SKM-1 treated with dmso at 0.1 percent for 144 hours (cell line): ENCODE measurements at regions not wholly inside any gene's neighbourhood (a gene's known extent, or its start where the extent isn't known, plus 50 kb on each side); places are given as distances from the start of the nearest gene placed in this dataset.
A peak's percentile ranks its signal among the peaks of the same experiment; 100 is the strongest.

Experiments used
- DNase-seq: peaks from one replicate; lab custom pipeline; 2025; ENCODE audit not compliant: unreplicated experiment; lab: John Stamatoyannopoulos, UW

DNA sequence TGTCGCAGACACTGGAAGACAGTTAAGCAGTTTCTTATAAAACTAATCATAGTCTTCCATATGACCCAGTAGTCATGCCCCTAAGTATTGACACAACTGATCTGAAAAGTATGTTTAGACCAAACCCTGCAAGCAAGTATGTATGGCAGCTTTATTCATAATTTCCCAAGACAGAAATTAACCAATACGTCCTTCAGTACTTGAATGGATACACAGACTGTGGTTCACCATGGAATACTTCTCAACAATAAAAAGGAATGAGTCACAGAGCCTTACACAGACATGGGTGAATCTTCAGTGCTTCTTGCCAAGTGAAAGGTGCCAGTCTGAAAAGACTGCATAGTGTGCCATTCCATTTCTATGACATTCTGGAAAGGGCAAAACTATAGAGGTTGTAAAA lies 50.2 kb upstream of the AKR1E2 start:
- DNase-seq, result no peak

DNA sequence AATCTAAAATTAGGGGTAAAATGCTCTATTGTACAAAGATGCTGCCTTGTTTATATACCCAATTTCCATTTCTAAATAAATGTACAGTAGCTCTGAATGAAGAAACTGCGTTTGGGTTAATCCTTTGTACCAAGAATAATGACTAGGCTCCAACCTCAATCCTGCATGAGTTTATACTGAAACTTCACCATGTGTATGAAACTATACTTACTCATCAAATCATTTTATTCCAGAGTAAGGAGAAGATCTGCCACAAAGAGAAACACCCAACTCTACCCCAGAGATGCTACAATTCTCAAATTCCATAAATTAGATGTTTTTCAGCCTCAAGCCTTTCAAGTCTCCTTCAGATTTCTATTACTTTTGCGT lies 53.8 kb upstream of the AKR1E2 start:
- DNase-seq, result no peak

DNA sequence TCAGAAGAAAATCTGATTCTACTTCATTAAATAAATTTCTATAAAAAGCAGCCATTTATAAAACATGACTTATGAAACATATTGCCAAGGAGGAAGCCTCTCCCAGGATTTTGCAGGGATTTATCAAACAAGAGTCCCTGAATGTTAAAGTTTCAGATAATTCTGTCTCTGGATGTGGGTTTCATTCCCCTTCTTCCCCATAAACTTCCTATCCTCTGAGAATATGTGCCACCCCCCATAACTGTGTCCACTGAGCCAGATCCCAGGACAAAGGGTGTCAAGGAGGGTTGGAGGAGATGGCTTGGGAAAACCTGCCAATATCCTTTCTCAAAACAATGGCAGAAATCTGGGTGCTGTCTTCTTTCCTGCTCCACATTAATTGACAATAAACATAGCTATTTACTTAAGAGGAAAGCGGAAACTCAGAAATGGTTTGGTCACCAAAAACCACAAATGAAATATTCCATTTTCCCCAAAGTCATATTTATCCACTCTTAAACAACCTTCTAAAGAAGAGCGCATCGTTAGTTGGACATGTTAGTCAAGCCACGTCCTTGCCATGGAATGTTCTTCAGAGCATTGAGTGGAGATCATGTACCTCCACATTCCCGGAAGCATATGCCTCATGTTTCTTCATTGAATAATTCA lies 54.3 kb upstream of the AKR1E2 start:
- no peak for DNase-seq

DNA sequence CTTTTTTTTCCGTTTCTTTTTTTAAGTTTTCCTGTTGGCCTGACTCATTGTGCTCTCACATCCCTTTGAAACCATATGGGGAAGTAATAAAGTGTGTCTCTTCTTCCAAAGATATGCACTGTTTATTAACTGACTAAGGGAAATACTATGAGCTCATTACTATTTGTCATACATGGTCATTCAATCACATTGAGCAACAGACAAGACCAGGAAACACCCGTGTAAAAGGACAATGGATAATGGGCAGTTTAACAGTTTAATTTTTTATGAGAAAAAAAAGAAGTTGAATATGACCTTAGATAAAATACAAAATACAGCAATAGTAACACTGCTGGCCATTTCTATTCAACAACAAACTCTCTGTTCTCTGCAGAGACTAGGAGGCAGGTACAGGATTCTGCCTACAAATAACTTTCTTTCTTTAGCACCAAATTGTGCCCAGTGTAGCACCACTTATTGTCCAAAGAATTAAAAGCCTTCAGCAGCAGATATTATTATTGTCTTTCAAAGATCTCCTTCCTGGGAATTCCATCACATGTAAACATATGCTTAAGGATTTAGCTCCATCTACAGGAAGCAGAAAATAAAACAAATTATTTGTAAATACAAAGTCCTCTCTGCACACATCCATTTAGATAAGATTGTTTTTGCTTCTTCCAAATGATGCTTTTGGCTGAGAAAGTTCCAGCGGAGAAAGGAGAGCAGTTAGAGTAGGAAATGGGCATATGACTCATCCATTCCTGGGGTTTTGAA lies 55.0 kb upstream of the AKR1E2 start:
- peak; percentile 27 for DNase-seq

DNA sequence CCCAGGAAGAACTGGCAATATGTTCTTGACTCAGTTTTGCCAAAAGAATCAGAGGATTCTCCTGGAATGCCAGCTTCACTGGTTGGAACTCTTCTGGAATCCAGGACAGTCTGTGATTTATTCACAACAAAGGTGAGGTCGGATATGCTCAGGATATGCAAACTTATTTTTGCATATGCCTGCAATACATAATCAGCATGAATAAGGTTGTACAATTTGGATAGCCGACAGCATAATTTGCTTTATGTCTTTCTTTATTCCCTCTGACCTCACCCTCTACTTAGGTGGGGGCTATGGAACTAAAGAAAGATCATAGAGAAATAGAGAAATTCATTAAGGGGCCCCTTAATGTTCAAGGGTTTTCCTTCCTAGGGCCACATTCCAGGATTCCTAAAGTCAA lies 57.6 kb upstream of the AKR1E2 start:
- no peak for DNase-seq

DNA sequence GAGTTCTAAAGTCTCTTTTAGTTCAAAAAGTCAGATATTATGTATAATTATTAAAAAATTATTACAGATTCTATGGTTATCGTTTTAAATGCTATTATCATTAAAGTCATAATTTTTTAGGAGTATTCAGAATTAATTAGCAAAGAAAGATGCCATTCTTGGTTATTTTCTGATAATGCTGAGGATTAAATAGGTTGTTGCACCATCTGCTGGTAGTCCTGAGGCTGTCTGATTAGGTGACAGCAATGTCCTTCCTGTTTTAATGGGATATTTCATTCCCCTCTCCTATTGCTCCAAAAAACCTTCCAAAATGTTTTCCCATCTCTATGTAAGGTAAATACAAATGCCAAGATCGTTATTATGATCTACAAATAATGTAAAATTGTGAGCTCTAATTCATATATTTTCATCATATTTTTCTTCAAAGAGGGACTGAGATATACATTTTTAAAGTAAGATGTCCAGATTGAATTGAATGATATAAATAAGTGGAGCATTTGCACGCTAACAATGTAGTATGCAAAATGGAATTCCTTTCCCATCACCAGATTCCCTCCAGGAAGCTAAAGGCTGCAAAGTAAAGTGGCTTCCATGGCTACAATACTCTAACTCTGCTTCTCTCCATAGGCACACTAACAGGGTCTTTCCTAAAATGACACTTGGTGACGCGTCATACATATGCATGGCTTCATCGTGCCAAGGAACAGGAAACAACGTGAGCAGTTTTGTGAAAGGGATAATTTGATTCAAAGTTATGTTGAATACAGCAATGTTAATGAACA lies 58.8 kb upstream of the AKR1E2 start:
- DNase-seq, result peak; percentile 2

DNA sequence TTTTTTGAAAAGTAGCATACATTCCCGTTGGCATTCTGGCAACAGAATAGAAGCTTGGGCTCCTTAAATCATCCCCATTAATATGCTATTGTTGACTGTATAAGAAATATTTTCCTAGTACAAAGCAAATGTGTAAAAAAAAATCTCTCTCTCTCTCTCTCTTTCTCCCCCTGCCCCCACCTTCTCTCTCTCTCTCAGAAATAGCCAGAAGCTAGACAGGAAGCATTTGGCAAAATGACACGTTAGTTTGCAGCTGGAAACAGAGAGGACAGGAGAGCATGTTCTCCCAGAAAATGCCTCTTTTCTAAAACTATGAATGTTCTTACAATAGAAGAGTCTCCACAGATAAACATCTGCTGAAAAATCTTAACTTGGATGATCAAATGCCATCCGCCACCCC lies 59.6 kb upstream of the AKR1E2 start:
- no peak for DNase-seq

DNA sequence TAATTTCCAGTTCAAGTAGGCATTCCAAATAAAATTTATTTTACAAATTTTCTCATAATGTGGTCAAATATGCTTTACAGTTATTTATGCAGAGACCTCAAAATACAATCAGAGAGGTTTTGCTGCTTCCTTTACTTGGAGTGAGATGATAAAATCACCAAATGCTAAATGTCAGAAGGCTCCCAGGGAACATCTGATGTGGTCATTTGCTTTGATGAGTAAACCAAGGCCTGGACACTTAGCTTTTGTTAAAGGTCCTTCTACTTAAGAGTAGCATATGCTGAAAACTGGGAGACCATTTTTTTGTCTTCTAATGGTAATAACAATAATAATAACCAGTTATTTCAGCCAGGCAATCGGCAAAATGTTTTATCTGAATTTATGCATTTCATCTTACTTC lies 60.6 kb upstream of the AKR1E2 start:
- DNase-seq, result no peak

DNA sequence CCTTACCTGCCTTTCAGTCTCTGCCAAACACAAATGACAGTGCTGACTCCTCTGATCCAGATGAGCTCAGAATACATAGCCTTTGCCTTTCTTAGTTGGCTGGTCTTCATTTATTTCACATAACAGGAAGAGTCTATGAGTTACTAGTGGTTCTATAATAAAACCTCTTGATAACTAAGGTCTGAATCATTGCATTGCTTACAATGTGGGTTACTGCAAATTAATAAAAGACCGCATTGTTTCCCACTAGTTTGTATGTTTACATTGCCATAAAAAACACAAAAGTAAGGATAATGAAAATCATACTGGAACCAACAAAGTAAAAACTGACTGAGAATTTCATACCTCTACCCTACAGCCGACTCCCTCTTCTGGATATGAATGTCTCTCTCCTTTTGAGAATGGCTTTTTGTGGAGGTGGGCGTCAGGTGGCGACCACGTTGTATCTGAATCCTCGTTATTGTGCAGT lies 62.0 kb upstream of the AKR1E2 start:
- DNase-seq, result no peak

DNA sequence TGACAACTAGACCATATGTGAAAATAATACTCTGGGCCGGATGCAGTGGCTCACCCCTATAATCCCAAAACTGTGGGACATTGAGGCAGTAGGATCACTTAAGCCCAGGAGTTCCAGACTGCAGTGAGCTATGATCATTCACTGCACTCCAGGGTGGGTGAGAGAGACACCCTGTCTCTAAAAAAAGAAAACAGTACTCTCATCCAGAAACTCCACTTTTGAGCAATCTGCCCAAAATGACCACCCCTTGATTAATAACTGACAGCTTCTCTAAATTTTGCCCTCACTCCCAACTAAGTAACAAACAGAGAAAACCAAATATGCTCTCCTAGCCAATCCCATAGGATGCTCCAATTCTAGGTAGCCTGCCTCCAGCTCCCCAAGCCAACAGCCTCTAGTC lies 62.5 kb upstream of the AKR1E2 start:
- DNase-seq, result no peak

DNA sequence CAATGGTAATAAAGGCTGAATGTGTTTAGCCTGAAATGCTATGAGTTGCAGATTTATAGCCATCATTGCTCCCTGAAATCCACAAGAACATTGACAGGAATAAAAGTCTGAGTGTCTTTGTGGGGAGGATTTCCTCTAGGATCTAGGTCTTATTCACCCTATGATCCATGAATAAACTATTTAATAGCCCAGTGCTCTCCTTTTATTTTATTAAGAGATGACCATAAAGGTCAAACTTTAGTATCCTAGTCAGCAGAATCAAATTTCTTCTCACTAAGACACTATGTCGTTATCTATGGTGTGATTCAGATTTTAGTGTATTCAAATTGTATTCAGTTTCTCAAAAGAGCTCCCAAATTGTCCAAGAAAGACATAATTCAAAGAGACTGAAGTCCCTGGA lies 67.8 kb upstream of the AKR1E2 start:
- DNase-seq, result no peak

DNA sequence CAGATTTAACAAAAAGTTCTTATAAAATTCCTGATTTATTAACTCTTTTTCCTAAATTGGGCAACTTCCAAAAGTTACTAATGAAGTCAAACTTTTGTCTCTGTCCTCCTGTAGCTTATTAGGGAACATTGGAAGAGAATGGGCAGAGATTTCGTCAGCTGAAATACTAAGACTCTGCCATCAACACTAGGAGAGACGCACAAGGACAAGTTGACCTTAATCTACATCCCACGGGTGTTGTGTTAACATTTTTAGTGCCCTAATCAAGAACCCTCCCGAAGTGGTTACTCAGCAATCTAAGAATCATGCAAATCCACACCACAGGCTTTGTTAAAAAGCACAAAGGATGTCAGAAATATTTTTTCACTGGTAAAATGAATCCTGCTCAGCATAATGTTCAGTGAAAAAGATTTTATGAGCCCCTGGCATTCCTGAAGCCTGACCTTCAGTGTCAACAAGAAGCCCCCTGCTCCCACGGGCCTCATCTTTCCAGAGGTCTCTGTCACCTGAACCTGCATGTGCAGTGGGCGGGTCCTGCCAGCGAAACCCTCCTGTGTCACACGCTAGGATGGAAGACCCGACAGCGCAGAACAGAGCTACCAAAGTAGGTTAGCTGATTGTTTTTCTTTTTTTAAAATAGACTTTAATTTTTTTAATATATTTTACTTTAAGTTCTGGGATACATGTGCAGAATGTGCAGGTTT lies 70.6 kb upstream of the AKR1E2 start:
- no peak for DNase-seq

DNA sequence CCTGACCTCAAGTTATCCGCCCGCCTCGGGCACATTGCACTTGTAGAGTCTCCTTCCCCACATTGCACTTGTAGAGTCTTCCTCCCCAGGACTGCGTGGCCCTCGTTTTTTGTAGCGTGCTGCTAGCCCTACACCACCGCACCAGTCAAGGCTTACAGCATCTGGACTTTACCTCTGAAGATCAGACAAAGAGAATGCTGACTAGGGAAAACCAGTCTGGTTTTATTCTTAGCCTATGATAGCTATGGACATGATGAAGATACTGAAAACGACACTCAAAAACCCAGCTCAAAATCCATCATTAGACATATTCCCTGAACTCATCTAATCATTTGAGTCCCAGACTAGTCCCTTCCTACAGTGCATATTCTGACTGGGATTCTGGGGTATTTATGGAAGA lies 71.9 kb upstream of the AKR1E2 start:
- no peak for DNase-seq

DNA sequence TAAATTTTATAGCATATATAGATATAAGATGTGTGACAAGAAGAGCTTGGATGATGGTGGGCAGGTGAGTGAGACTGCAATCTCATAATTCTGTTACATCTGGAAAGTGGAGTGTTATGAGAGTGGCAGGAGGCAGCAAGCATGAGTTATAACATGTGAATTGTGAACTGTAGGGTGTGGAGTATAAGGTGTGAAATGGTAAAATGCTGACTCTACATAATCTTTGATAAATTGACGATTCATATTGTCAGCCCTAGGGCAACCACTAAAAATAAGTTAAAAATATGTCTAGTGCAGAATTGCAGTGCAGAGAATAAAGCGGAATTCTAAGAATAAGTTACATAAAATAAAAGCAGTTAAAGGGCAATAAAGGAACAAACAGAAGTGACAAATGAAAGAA lies 74.8 kb upstream of the AKR1E2 start:
- no peak for DNase-seq

DNA sequence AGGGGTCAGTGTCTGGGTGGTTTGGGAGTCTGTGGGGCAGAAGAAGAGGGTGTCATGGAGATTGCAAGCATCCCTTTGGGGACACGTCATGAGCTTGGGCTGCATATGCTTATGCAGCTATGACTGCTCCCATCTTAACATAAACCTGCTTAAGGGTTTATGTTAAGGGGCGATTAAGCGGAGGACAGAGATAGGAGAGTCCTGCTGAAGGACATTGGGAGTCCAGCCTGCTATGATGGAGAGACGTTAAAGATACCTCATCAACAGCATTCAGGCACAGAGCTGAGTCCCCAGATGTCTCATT lies 76.8 kb upstream of the AKR1E2 start:
- DNase-seq, result no peak

DNA sequence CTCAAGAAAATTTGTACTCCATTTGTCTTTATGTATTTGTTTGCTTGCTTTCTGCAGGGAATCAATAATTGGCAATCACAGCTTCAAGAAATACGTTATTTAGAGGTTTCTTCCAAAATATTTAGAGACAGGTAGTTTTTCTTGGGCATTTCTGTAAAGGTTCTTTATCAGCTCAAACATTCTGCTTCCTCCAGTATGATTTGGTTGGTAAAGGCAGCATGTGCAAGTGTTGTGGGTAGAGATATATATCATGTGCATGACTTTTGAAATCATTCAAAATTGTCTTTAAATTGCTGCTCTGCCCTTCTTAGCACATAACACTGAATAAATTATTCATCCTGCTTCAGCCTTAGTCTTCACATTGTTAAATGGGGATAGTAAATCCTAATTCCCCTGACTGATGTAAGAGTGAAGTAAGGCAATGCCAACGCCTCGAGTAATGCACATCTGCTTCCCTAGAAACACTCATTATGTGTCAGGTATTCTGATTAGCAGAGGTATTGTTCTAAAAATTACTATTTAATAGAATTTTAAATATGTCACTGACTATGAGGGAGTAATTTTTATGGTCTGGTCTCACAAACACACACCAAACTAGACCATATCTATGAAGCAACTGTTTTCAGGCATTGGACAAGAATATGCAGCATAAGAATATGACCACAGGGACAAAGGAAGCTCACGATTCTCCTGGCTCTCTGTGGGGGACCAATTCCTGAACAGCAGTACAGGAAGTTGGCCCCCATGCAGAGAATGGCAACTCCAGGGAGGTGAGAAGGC lies 77.3 kb upstream of the AKR1E2 start:
- no peak for DNase-seq

DNA sequence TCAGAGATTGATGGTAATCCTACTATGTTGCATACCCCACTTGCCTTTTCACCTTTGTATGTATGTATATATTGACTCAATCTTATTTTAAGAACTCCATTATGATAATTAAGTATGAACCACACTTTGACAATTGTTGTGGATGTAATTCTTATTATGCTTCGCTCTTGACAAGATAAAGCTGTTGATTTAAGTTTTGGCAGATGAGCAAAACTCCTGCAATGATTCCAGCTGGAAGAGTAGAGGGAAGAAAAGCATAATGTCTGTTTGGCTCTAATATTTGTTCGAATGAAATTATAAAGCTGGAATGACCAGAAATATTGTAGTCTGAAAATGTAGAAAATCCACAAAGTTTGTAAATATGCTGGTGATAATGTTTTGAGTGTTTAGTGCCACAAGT lies 83.8 kb upstream of the AKR1E2 start:
- no peak for DNase-seq

DNA sequence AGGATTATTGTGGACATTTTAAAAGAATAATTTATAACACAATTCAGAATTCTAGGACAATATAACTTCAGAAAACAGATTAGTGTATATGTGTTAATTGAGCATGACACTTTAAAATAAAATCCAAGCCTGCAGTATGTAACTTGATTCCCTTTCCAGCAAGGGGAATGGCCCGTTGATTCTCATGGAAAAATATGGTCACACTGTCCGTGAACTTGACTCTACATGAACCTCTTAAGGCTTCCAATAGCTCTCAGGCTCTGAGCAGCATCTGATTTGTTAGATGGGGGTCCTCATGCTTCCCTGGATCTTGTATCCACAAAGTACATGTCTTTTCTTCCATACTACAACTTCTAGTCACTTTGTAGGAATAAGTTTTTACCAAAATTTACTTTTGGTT lies 85.5 kb upstream of the AKR1E2 start:
- no peak for DNase-seq

DNA sequence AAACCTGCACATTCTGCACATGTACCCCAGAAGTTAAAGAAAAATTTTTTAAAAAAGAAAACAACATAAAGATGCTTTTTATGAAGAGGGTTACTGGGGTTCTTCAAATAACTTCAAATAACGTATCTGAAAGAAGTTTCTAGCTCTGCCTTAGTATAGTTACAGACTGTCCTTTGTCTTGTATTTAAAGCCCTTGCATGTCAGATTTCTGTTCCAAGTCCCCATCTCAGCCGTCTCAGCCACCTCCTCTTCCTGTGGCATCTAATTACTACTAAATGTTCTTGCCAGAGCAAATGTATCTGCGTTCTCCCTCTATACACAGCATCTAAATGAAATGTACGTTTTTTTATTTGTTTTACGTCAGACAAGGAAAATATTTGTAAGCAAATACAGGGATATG lies 89.4 kb upstream of the AKR1E2 start:
- no peak for DNase-seq

DNA sequence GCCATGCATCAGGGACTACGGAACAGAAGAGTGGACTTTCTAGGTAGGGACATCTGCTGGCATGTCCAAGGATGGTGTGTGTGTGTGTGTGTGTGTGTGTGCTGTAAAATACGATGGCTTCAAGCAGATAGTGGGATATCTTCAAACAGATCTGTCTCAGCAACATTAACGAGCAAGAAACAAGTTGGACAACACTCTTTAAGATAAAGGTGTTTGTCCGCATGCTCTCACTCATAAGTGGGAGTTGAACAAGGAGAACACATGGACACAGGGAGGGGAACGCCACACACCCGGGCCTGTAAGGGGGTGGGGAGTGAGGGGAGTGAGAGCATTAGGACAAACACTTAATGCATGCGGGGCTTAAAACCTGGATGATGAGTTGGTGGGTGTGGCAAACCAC lies 89.8 kb upstream of the AKR1E2 start:
- DNase-seq, result no peak

DNA sequence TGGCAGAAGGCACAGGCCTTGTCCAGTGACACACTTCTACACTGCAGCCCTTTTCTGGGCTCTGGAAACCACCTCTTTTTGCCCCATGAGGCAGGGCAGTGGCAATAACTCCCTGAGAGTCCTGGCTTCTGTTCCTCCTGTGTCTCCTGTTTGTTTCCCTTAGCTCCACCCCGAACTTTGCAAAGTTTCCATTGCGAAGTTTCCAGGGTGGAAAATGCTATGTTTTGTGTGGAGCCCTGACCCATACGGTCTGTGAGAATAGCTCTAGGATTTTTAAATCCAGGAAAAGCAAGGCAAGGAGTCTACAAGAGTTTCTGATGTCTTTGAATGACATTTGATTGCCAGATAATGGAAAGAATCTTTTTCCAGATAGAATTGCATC lies 92.2 kb upstream of the AKR1E2 start:
- no peak for DNase-seq
